ENCODE measurements at regions not wholly inside any gene's neighbourhood (a gene's known extent, or its start where the extent isn't known, plus 50 kb on each side); places are given as distances from the start of the nearest gene placed in this dataset.

- no peaks in the 10 kb centered on the region for H3K36me3 ChIP-seq (ENCODE audit: control insufficient read depth in 1 of 2, insufficient read depth in 2 of 2, low read length in 2 of 2)
- peaks cover 0 to 8% of the 10 kb centered on the region in 2 experiments; a peak in 2 of 4 replicates for H3K4me1 ChIP-seq (ENCODE audit: control insufficient read depth in 1 of 2, insufficient read depth in 2 of 2, low read length in 2 of 2)
- ChIA-PET RAD21 (ENCODE audit: low non-redundant PET in 1 of 2, low total read pairs in 2 of 2, uncharacterized antibody in 2 of 2, unreplicated experiment in 2 of 2) (no interaction called here), CTCF (interaction anchor here (1.6 kb wide), 1 partner anchor 132 kb away, joined by 4 read pairs; no protein-coding TSS in a partner anchor), POLR2A (no interaction called here)
- no peaks in the 10 kb centered on the region for H3K79me2 ChIP-seq (ENCODE audit: insufficient read depth, low read length)
- H3K4me3 ChIP-seq (replicated peaks in 1 of 2; ENCODE audit: low read depth in 1 of 2, low read length in 2 of 2) = no peak overlapping the region
- no TSS peak for BruUV-seq (replicated peaks)
- no peaks in the 10 kb centered on the region for H4K20me1 ChIP-seq (ENCODE audit: insufficient read depth)
- DNase-seq (ENCODE audit: low read depth, low spot score) = no peak
- ATAC-seq = no peak
- no peak overlapping the region for H2AFZ ChIP-seq (ENCODE audit: low read depth, low read length, poor library complexity, severe bottlenecking)
- peaks cover 28% of the 10 kb centered on the region for H3K27me3 ChIP-seq (ENCODE audit: insufficient read depth, low read length)
- no peak overlapping the region for H3K9ac ChIP-seq (ENCODE audit: low read length)
- H3K9me2 ChIP-seq (ENCODE audit: insufficient read depth) = no peaks in the 10 kb centered on the region
- intact Hi-C loops (cut with micrococcal nuclease) = no loop called here
- H3K9me3 ChIP-seq (ENCODE audit: control insufficient read depth in 1 of 2, insufficient read depth in 1 of 2, low read depth in 1 of 2, low read length in 2 of 2) = no peaks in the 10 kb centered on the region
- TF ChIP-seq, protein P1, sequence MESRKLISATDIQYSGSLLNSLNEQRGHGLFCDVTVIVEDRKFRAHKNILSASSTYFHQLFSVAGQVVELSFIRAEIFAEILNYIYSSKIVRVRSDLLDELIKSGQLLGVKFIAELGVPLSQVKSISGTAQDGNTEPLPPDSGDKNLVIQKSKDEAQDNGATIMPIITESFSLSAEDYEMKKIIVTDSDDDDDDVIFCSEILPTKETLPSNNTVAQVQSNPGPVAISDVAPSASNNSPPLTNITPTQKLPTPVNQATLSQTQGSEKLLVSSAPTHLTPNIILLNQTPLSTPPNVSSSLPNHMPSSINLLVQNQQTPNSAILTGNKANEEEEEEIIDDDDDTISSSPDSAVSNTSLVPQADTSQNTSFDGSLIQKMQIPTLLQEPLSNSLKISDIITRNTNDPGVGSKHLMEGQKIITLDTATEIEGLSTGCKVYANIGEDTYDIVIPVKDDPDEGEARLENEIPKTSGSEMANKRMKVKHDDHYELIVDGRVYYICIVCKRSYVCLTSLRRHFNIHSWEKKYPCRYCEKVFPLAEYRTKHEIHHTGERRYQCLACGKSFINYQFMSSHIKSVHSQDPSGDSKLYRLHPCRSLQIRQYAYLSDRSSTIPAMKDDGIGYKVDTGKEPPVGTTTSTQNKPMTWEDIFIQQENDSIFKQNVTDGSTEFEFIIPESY (IDR thresholded peaks at IDR 0.05; ENCODE audit: extremely low read depth, insufficient replicate concordance, low read length) = no peak
- no peak overlapping the region for H3K27ac ChIP-seq (ENCODE audit: low read depth, low read length)
- no peak overlapping the region for H3K4me2 ChIP-seq (ENCODE audit: low read length)
These were observed 128.9 kb upstream of the CCND2 start for GRCh38 chr12:4144676-4145075.

GRCh38 chr12:4143896-4144295 lies 129.7 kb upstream of the CCND2 start:
- Histone ChIP-seq H3K27ac (ENCODE audit: low read depth, low read length) (no peak overlapping the region), H3K9me3 (ENCODE audit: control insufficient read depth in 1 of 2, insufficient read depth in 1 of 2, low read depth in 1 of 2, low read length in 2 of 2) (no peaks in the 10 kb centered on the region), H3K4me2 (ENCODE audit: low read length) (no peak overlapping the region), H3K4me1 (ENCODE audit: control insufficient read depth in 1 of 2, insufficient read depth in 2 of 2, low read length in 2 of 2) (peaks cover 0 to 8% of the 10 kb centered on the region in 2 experiments; a peak in 2 of 4 replicates), H3K9me2 (ENCODE audit: insufficient read depth) (no peaks in the 10 kb centered on the region), H4K20me1 (ENCODE audit: insufficient read depth) (no peaks in the 10 kb centered on the region), H3K9ac (ENCODE audit: low read length) (no peak overlapping the region), H3K27me3 (ENCODE audit: insufficient read depth, low read length) (peaks cover 32% of the 10 kb centered on the region), H3K36me3 (ENCODE audit: control insufficient read depth in 1 of 2, insufficient read depth in 2 of 2, low read length in 2 of 2) (no peaks in the 10 kb centered on the region), H2AFZ (ENCODE audit: low read depth, low read length, poor library complexity, severe bottlenecking) (no peak overlapping the region), H3K4me3 (replicated peaks in 1 of 2; ENCODE audit: low read depth in 1 of 2, low read length in 2 of 2) (no peak overlapping the region), H3K79me2 (ENCODE audit: insufficient read depth, low read length) (no peaks in the 10 kb centered on the region)
- intact Hi-C loops (cut with micrococcal nuclease) = no loop called here
- ATAC-seq (peak; percentile 74), DNase-seq (ENCODE audit: low read depth, low spot score) (peak; percentile 37)
- TF ChIP-seq ELF1 (IDR thresholded peaks at IDR 0.05; ENCODE audit: borderline replicate concordance, low read depth) (no peak), CTCF (IDR thresholded peaks at IDR 0.05 in 2 of 3, conservative IDR thresholded peaks at IDR 0.05 in 1 of 3; ENCODE audit: borderline replicate concordance in 1 of 3, insufficient read depth in 1 of 3, low read depth in 2 of 3, low read length in 2 of 3) (peak in 2 of 3 experiments; percentile 33 to 37; a peak in 3 of 6 replicates)
- RAD21 ChIA-PET (ENCODE audit: low non-redundant PET in 1 of 2, low total read pairs in 2 of 2, uncharacterized antibody in 2 of 2, unreplicated experiment in 2 of 2) = no interaction called here
- CTCF ChIA-PET = interaction anchor here (1.6 kb wide), 1 partner anchor 133 kb away, joined by 4 read pairs; no protein-coding TSS in a partner anchor
- BruUV-seq (replicated peaks) = no TSS peak
- POLR2A ChIA-PET = no interaction called here

Measured in HCT116 (cell line).